CD14-positive monocyte (primary cell): ENCODE measurements at regions not wholly inside any gene's neighbourhood (a gene's known extent, or its start where the extent isn't known, plus 50 kb on each side); places are given as distances from the start of the nearest gene placed in this dataset.

Source experiments
- DNase-seq, 3 donors: peaks; one replicate each; pipeline ENCODE4 v3.0.0-alpha.2; 2011 to 2022
- H2AFZ ChIP-seq: 2 replicates; pipeline ENCODE4 v1.6.0; 2012; ENCODE audit warnings: mild to moderate bottlenecking, low read depth, low read length, inconsistent platforms; ENCODE audit not compliant: insufficient read depth, poor library complexity, severe bottlenecking
- H3K27ac ChIP-seq, 2 donors: 1 replicate in 1 of 2; 2 replicates in 1 of 2; pipeline ENCODE4 v1.5.1; 2012 to 2013; ENCODE audit warnings: low read length in 2 of 2, control low read depth in 1 of 2, inconsistent platforms in 1 of 2, low read depth in 1 of 2, mild to moderate bottlenecking in 1 of 2
- H3K27me3 ChIP-seq, 2 donors: one replicate each; pipeline versions ENCODE4 v1.6.0 to v1.6.1; 2011 to 2013; ENCODE audit warnings: low read length in 2 of 2; ENCODE audit not compliant: control insufficient read depth in 2 of 2, insufficient read depth in 2 of 2
- H3K36me3 ChIP-seq, 2 donors: replicated peaks in 1 of 2; 1 replicate in 1 of 2; 2 replicates in 1 of 2; pipeline versions ENCODE4 v1.5.1 to v1.6.1; 2012 to 2013; ENCODE audit warnings: low read length in 2 of 2, control low read depth in 1 of 2, inconsistent platforms in 1 of 2, mild to moderate bottlenecking in 1 of 2; ENCODE audit not compliant: insufficient read depth in 2 of 2, control insufficient read depth in 1 of 2
- H3K4me1 ChIP-seq, 2 donors: 1 replicate in 1 of 2; 2 replicates in 1 of 2; pipeline versions ENCODE4 v1.5.1 to v1.6.1; 2012 to 2013; ENCODE audit warnings: low read length in 2 of 2, control low read depth in 1 of 2, inconsistent platforms in 1 of 2, mild to moderate bottlenecking in 1 of 2, moderate library complexity in 1 of 2; ENCODE audit not compliant: insufficient read depth in 2 of 2, control insufficient read depth in 1 of 2
- H3K4me2 ChIP-seq: replicated peaks from 2 replicates; pipeline ENCODE3; 2012; ENCODE audit warnings: low read length, moderate library complexity, mild to moderate bottlenecking; ENCODE audit not compliant: poor library complexity, severe bottlenecking; ENCODE audit errors: extremely low read depth
- H3K4me3 ChIP-seq, 3 experiments: fragments of 200-600 bp in 1 of 3; sonication (generic) in 1 of 3; replicated peaks in 1 of 3; 1 replicate in 2 of 3; 2 replicates in 1 of 3; pipeline ENCODE4 v1.5.1; 2011 to 2013; ENCODE audit warnings: low read length in 3 of 3, mild to moderate bottlenecking in 3 of 3, control low read depth in 2 of 3, low read depth in 2 of 3, inconsistent platforms in 1 of 3, moderate library complexity in 1 of 3
- H3K79me2 ChIP-seq: 2 replicates; pipeline ENCODE4 v1.6.0; 2012; ENCODE audit warnings: mild to moderate bottlenecking, control low read depth, inconsistent platforms, low read length, moderate library complexity; ENCODE audit not compliant: insufficient read depth
- H3K9ac ChIP-seq: 2 replicates; pipeline ENCODE4 v1.6.0; 2017; ENCODE audit warnings: low read length, mild to moderate bottlenecking; ENCODE audit not compliant: insufficient read depth, poor library complexity, severe bottlenecking
- H3K9me3 ChIP-seq, 2 donors: replicated peaks in 1 of 2; 1 replicate in 1 of 2; 2 replicates in 1 of 2; pipeline versions ENCODE4 v1.5.1 to v1.6.1; 2012 to 2013; ENCODE audit warnings: low read length in 2 of 2, control low read depth in 1 of 2; ENCODE audit not compliant: control insufficient read depth in 1 of 2, insufficient read depth in 1 of 2
- H4K20me1 ChIP-seq: 2 replicates; pipeline ENCODE4 v1.6.0; 2012; ENCODE audit warnings: mild to moderate bottlenecking, low read length, control low read depth, moderate library complexity; ENCODE audit not compliant: insufficient read depth
- H3K27ac Mint-ChIP-seq, 7 donors: one replicate each; pipeline ENCODE4 v1.8.0; 2020; ENCODE audit warnings: mild to moderate bottlenecking in 7 of 7, mixed read lengths in 7 of 7, moderate library complexity in 6 of 7, inconsistent platforms in 2 of 7
- H3K27me3 Mint-ChIP-seq, 3 donors: one replicate each; pipeline ENCODE4 v1.8.0; 2021 to 2022; ENCODE audit warnings: low read depth in 3 of 3, mild to moderate bottlenecking in 3 of 3, mixed read lengths in 3 of 3, moderate library complexity in 3 of 3, inconsistent platforms in 1 of 3
- H3K36me3 Mint-ChIP-seq, 2 donors: one replicate each; pipeline ENCODE4 v1.8.0; 2020; ENCODE audit warnings: mixed read lengths in 2 of 2, inconsistent platforms in 1 of 2, mild to moderate bottlenecking in 1 of 2
- H3K4me1 Mint-ChIP-seq: one replicate; pipeline ENCODE4 v1.8.0; 2020; ENCODE audit warnings: mild to moderate bottlenecking, mixed read lengths
- H3K4me3 Mint-ChIP-seq, 2 donors: one replicate each; pipeline ENCODE4 v1.8.0; 2020; ENCODE audit warnings: mild to moderate bottlenecking in 2 of 2, mixed read lengths in 2 of 2, moderate library complexity in 1 of 2
- H3K9me3 Mint-ChIP-seq, 7 donors: one replicate each; pipeline ENCODE4 v1.8.0; 2020 to 2022; ENCODE audit warnings: mixed read lengths in 7 of 7, mild to moderate bottlenecking in 6 of 7, moderate library complexity in 6 of 7, inconsistent platforms in 2 of 7
- WGBS: methylation state at CpG from one replicate; pipeline ENCODE4 v1.1.5; 2013; ENCODE audit warnings: missing lambda C conversion rate; ENCODE audit not compliant: insufficient coverage; 5-methylcytosine and 5-hydroxymethylcytosine counted together
- intact Hi-C, 2 donors: fragments of 100-400 bp; cut with micrococcal nuclease; formaldehyde crosslinking; loops; one replicate each; pipeline versions ENCODE4 v1.15.0 to v1.15.1; 2023
- TF ChIP-seq, protein P1 (sequence below): fragments of 200-600 bp; IDR thresholded peaks from one replicate; pipeline ENCODE4 v1.8.0; 2022; ENCODE audit warnings: antibody characterized with exemption, mild to moderate bottlenecking

DNA sequence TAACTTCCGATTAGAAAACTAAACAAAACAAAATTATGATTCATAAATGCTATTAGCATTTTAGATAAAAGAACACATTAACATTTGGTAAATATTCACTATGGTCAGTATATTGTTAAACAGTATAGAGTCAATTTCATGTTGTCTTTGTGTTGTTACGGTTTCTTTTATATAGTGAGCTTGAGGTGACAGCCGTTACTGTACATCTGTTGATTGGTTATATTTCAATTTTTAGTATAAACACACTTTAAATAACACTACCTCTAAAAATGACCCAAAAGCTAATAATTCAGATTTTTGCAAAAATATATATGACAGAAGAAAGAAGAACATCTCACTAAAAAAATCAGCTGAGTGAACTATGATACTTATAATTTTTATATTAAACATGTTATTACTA is 249.0 kb upstream of the LUZP2 start:
- no peaks in the 10 kb centered on the region for H3K27me3 Mint-ChIP-seq
- H3K27me3 ChIP-seq, result no peaks in the 10 kb centered on the region
- intact Hi-C loops, result no loop called here
- H4K20me1 ChIP-seq, result no peaks in the 10 kb centered on the region
- no peaks in the 10 kb centered on the region for H3K4me1 Mint-ChIP-seq
- peaks cover 0 to 3% (median 2%) of the 10 kb centered on the region in 7 donors for H3K9me3 Mint-ChIP-seq
- no peak overlapping the region for H3K4me3 ChIP-seq
- H3K9me3 ChIP-seq, result no peaks in the 10 kb centered on the region
- no peak overlapping the region for H3K4me3 Mint-ChIP-seq
- no CpG with 5 or more reads among the region's 3 CpGs for WGBS
- TF ChIP-seq, protein P1, sequence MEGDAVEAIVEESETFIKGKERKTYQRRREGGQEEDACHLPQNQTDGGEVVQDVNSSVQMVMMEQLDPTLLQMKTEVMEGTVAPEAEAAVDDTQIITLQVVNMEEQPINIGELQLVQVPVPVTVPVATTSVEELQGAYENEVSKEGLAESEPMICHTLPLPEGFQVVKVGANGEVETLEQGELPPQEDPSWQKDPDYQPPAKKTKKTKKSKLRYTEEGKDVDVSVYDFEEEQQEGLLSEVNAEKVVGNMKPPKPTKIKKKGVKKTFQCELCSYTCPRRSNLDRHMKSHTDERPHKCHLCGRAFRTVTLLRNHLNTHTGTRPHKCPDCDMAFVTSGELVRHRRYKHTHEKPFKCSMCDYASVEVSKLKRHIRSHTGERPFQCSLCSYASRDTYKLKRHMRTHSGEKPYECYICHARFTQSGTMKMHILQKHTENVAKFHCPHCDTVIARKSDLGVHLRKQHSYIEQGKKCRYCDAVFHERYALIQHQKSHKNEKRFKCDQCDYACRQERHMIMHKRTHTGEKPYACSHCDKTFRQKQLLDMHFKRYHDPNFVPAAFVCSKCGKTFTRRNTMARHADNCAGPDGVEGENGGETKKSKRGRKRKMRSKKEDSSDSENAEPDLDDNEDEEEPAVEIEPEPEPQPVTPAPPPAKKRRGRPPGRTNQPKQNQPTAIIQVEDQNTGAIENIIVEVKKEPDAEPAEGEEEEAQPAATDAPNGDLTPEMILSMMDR, result no peak
- H3K36me3 ChIP-seq, result no peaks in the 10 kb centered on the region
- H3K27ac Mint-ChIP-seq, result no peak overlapping the region
- H3K4me1 ChIP-seq, result no peaks in the 10 kb centered on the region
- no peak for DNase-seq
- H3K79me2 ChIP-seq, result no peaks in the 10 kb centered on the region
- no peak overlapping the region for H3K27ac ChIP-seq
- no peak overlapping the region for H2AFZ ChIP-seq
- no peak overlapping the region for H3K4me2 ChIP-seq
- H3K9ac ChIP-seq, result no peak overlapping the region
- H3K36me3 Mint-ChIP-seq, result no peaks in the 10 kb centered on the region

DNA sequence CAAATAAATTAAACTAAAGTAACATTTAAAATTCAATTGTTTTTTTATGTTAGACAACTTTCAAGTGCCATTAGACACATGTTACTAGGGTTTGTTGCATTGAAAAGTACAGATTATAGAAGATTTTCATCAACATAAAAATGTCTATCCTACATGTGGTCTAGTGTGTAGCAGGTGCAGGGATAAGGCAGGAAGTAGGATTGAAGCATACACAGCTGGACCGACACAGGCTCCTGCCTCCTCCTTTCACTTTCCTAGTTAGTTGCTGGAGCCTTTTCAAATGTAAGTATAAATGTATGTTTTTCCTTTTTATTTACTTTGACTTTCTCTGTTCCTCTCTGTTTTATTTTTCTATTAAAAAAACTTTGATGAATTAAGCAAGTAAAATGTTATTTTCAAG is 246.9 kb upstream of the LUZP2 start:
- TF ChIP-seq, protein P1, result no peak
- intact Hi-C loops, result no loop called here
- Histone ChIP-seq H3K4me2 (no peak overlapping the region), H3K9ac (no peak overlapping the region), H3K27ac (no peak overlapping the region), H3K79me2 (no peaks in the 10 kb centered on the region), H4K20me1 (no peaks in the 10 kb centered on the region), H3K4me3 (no peak overlapping the region), H3K4me1 (no peaks in the 10 kb centered on the region), H3K36me3 (no peaks in the 10 kb centered on the region), H2AFZ (no peak overlapping the region), H3K27me3 (no peaks in the 10 kb centered on the region), H3K9me3 (no peaks in the 10 kb centered on the region)
- H3K4me1 Mint-ChIP-seq, result no peaks in the 10 kb centered on the region
- no peaks in the 10 kb centered on the region for H3K27me3 Mint-ChIP-seq
- no CpG with 5 or more reads among the region's 1 CpG for WGBS
- H3K4me3 Mint-ChIP-seq, result no peak overlapping the region
- H3K36me3 Mint-ChIP-seq, result no peaks in the 10 kb centered on the region
- H3K9me3 Mint-ChIP-seq, result peaks cover 0 to 2% (median 0%) of the 10 kb centered on the region in 7 donors
- H3K27ac Mint-ChIP-seq, result no peak overlapping the region
- DNase-seq, result no peak
